Thyroid gland (tissue), 4 donors: ENCODE measurements at regions not wholly inside any gene's neighbourhood (a gene's known extent, or its start where the extent isn't known, plus 50 kb on each side); places are given as distances from the start of the nearest gene placed in this dataset.
A peak's percentile ranks its signal among the peaks of the same experiment; 100 is the strongest.

ENCODE experiments used
- DNase-seq, 2 donors: peaks; one replicate each; pipeline ENCODE4 v3.0.0-alpha.2; 2019
- H3K27ac ChIP-seq, 3 donors: fragments of 200-600 bp; sonication (generic); 1 replicate in 2 of 3; 2 replicates in 1 of 3; pipeline ENCODE4 v1.5.1; 2016 to 2019; ENCODE audit warnings: mild to moderate bottlenecking in 1 of 3, moderate library complexity in 1 of 3
- H3K27me3 ChIP-seq: fragments of 200-600 bp; sonication (generic); one replicate; pipeline ENCODE4 v1.5.1; 2019
- H3K36me3 ChIP-seq, 2 donors: fragments of 200-600 bp; sonication (generic); one replicate each; pipeline ENCODE4 v1.5.1; 2016 to 2019
- H3K4me1 ChIP-seq, 2 donors: fragments of 200-600 bp; sonication (generic); one replicate each; pipeline ENCODE4 v1.5.1; 2017 to 2019
- H3K4me3 ChIP-seq, 3 donors: fragments of 200-600 bp; sonication (generic); replicated peaks in 1 of 3; 1 replicate in 2 of 3; 2 replicates in 1 of 3; pipeline ENCODE4 v1.5.1; 2016; ENCODE audit warnings: mild to moderate bottlenecking in 1 of 3
- H3K9me3 ChIP-seq: fragments of 200-600 bp; sonication (generic); one replicate; pipeline ENCODE4 v1.5.1; 2017
- CTCF ChIP-seq, 6 experiments: fragments of 200-600 bp in 3 of 6; fragments of 450-650 bp in 3 of 6; sonication (generic) in 3 of 6; IDR thresholded peaks; one replicate each; pipeline ENCODE4 v1.5.1; 2016 to 2019; ENCODE audit warnings: antibody characterized with exemption in 6 of 6, mild to moderate bottlenecking in 2 of 6, inconsistent platforms in 1 of 6, moderate library complexity in 1 of 6
- POLR2A ChIP-seq, 2 donors: fragments of 450-650 bp; IDR thresholded peaks; one replicate each; pipeline ENCODE4 v1.6.1; 2017; ENCODE audit warnings: antibody characterized with exemption in 2 of 2, mild to moderate bottlenecking in 2 of 2, moderate library complexity in 1 of 2
- WGBS, 2 donors: methylation state at CpG; one replicate each; pipeline ENCODE4 v1.1.5; 2017; 5-methylcytosine and 5-hydroxymethylcytosine counted together
- intact Hi-C: fragments of 100-400 bp; cut with DNase I; formaldehyde crosslinking; loops from one replicate; pipeline ENCODE4 v1.15.1; 2023

- DNase-seq, result no peak
- Histone ChIP-seq H3K27me3 (no peaks in the 10 kb centered on the region), H3K4me1 (no peaks in the 10 kb centered on the region), H3K27ac (no peak overlapping the region), H3K9me3 (no peaks in the 10 kb centered on the region), H3K4me3 (no peak overlapping the region), H3K36me3 (no peaks in the 10 kb centered on the region)
- 70 to 76% methylated on average over 3 of the region's 3 CpGs for WGBS, 2 donors
- intact Hi-C loops, result no loop called here
- no peak for TF ChIP-seq CTCF (IDR thresholded peaks at IDR 0.05)
- no peak for TF ChIP-seq POLR2A (IDR thresholded peaks at IDR 0.05)
Observed at GRCh38 chr4:111713276-111713675, 432.0 kb upstream of the FAM241A start.

- TF ChIP-seq POLR2A (IDR thresholded peaks at IDR 0.05), result no peak
- TF ChIP-seq CTCF (IDR thresholded peaks at IDR 0.05), result no peak
- H3K4me3 ChIP-seq, result no peak overlapping the region
- H3K9me3 ChIP-seq, result no peaks in the 10 kb centered on the region
- intact Hi-C loops, result no loop called here
- DNase-seq, result peak; percentile 56 to 78
- H3K4me1 ChIP-seq, result no peaks in the 10 kb centered on the region
- H3K27ac ChIP-seq, result no peak overlapping the region
- 3 to 12% methylated on average over 1 of the region's 1 CpG for WGBS, 2 donors
- no peaks in the 10 kb centered on the region for H3K36me3 ChIP-seq
- no peaks in the 10 kb centered on the region for H3K27me3 ChIP-seq
Observed at GRCh38 chr4:111717921-111718320, 427.3 kb upstream of the FAM241A start.

GRCh38 chr4:111718763-111719559, 426.3 kb upstream of the FAM241A start:
- no peaks in the 10 kb centered on the region for H3K36me3 ChIP-seq

GRCh38 chr4:111720866-111721265, 424.4 kb upstream of the FAM241A start:
- TF ChIP-seq CTCF (IDR thresholded peaks at IDR 0.05), result no peak
- TF ChIP-seq POLR2A (IDR thresholded peaks at IDR 0.05), result no peak
- 90% methylated on average over 4 of the region's 4 CpGs for WGBS, 2 donors
- intact Hi-C loops, result no loop called here
- H3K36me3 ChIP-seq, result no peaks in the 10 kb centered on the region
- no peaks in the 10 kb centered on the region for H3K4me1 ChIP-seq
- no peaks in the 10 kb centered on the region for H3K9me3 ChIP-seq
- no peak for DNase-seq
- no peak overlapping the region for H3K27ac ChIP-seq
- no peaks in the 10 kb centered on the region for H3K27me3 ChIP-seq
- H3K4me3 ChIP-seq, result no peak overlapping the region

More at GRCh38 chr4:111718763-111719559, 426.3 kb upstream of the FAM241A start:
- intact Hi-C loops, result no loop called here
- Histone ChIP-seq H3K4me1 (no peaks in the 10 kb centered on the region), H3K4me3 (no peak overlapping the region), H3K27me3 (no peaks in the 10 kb centered on the region), H3K27ac (no peak overlapping the region), H3K9me3 (no peaks in the 10 kb centered on the region)
- TF ChIP-seq POLR2A (IDR thresholded peaks at IDR 0.05) (no peak), CTCF (IDR thresholded peaks at IDR 0.05) (no peak)
- 46 to 56% methylated on average over 3 of the region's 3 CpGs for WGBS, 2 donors
- DNase-seq, result no peak

GRCh38 chr4:111722213-111722720, 423.0 kb upstream of the FAM241A start:
- intact Hi-C loops, result no loop called here
- Histone ChIP-seq H3K4me3 (no peak overlapping the region), H3K36me3 (no peaks in the 10 kb centered on the region), H3K4me1 (no peaks in the 10 kb centered on the region), H3K27me3 (no peaks in the 10 kb centered on the region), H3K9me3 (no peaks in the 10 kb centered on the region), H3K27ac (no peak overlapping the region)
- 70 to 75% methylated on average over 2 of the region's 2 CpGs for WGBS, 2 donors
- no peak for DNase-seq
- TF ChIP-seq POLR2A (IDR thresholded peaks at IDR 0.05), result no peak
- no peak for TF ChIP-seq CTCF (IDR thresholded peaks at IDR 0.05)
